ENCODE measurements at regions not wholly inside any gene's neighbourhood (a gene's known extent, or its start where the extent isn't known, plus 50 kb on each side); places are given as distances from the start of the nearest gene placed in this dataset.

- TF ChIP-seq ZBTB33 (IDR thresholded peaks at IDR 0.05), result no peak
These were observed 368.2 kb downstream of the BTG1 start (continued) for GRCh38 chr12:91777268-91777992.

GRCh38 chr12:91774434-91774921 is 371.2 kb downstream of the BTG1 start:
- Histone ChIP-seq H3K9me3 (ENCODE audit: control insufficient read depth in 4 of 4, low read length in 3 of 4) (no peaks in the 10 kb centered on the region), H3K36me3 (ENCODE audit: control insufficient read depth in 4 of 4, insufficient read depth in 3 of 4, low read depth in 1 of 4, low read length in 3 of 4) (no peaks in the 10 kb centered on the region), H3K9ac (ENCODE audit: low read depth in 1 of 2, low read length in 2 of 2) (no peak overlapping the region), H3K4me3 (ENCODE audit: low read depth in 1 of 3, low read length in 3 of 3) (no peak overlapping the region), H3K4me1 (ENCODE audit: control insufficient read depth in 4 of 4, insufficient read depth in 4 of 4, low read length in 3 of 4) (peaks cover 0 to 1% (median 0%) of the 10 kb centered on the region in 4 donors), H3K27ac (ENCODE audit: low read depth in 1 of 2, low read length in 2 of 2) (no peak overlapping the region), H3K27me3 (ENCODE audit: control insufficient read depth in 4 of 4, insufficient read depth in 4 of 4, low read length in 3 of 4) (no peaks in the 10 kb centered on the region)
- WGBS, result 67% methylated on average over 6 of the region's 6 CpGs
- TF ChIP-seq FOXA2 (IDR thresholded peaks at IDR 0.05), result no peak
- no peak for TF ChIP-seq SP1 (IDR thresholded peaks at IDR 0.05)
- no peak for TF ChIP-seq JUND (IDR thresholded peaks at IDR 0.05)
- TF ChIP-seq GABPA (IDR thresholded peaks at IDR 0.05 in 1 of 2, conservative IDR thresholded peaks at IDR 0.05 in 1 of 2), result no peak
- TF ChIP-seq REST (IDR thresholded peaks at IDR 0.05), result no peak
- TF ChIP-seq FOXA1 (IDR thresholded peaks at IDR 0.05), result no peak
- TF ChIP-seq RAD21 (IDR thresholded peaks at IDR 0.05), result no peak
- TF ChIP-seq RXRA (IDR thresholded peaks at IDR 0.05), result no peak
- no peak for TF ChIP-seq TAF1 (conservative IDR thresholded peaks at IDR 0.05)
- no peak for TF ChIP-seq CTCF (IDR thresholded peaks at IDR 0.05; ENCODE audit: low read depth, low read length, missing input control)
- TF ChIP-seq EGR1 (IDR thresholded peaks at IDR 0.05; ENCODE audit: low read depth in 2 of 2), result no peak
- no peak for TF ChIP-seq YY1 (IDR thresholded peaks at IDR 0.05)
- no peak for TF ChIP-seq NR2F2 (IDR thresholded peaks at IDR 0.05)
- DNase-seq (ENCODE audit: low spot score), result no peak

Measured in liver (tissue), 8 donors.